ENCODE measurements at regions not wholly inside any gene's neighbourhood (a gene's known extent, or its start where the extent isn't known, plus 50 kb on each side); places are given as distances from the start of the nearest gene placed in this dataset.

GRCh38 chr6:74066168-74066871 lies 370.3 kb downstream of the CD109 start:
- TF ChIP-seq, protein P1, sequence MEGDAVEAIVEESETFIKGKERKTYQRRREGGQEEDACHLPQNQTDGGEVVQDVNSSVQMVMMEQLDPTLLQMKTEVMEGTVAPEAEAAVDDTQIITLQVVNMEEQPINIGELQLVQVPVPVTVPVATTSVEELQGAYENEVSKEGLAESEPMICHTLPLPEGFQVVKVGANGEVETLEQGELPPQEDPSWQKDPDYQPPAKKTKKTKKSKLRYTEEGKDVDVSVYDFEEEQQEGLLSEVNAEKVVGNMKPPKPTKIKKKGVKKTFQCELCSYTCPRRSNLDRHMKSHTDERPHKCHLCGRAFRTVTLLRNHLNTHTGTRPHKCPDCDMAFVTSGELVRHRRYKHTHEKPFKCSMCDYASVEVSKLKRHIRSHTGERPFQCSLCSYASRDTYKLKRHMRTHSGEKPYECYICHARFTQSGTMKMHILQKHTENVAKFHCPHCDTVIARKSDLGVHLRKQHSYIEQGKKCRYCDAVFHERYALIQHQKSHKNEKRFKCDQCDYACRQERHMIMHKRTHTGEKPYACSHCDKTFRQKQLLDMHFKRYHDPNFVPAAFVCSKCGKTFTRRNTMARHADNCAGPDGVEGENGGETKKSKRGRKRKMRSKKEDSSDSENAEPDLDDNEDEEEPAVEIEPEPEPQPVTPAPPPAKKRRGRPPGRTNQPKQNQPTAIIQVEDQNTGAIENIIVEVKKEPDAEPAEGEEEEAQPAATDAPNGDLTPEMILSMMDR (IDR thresholded peaks at IDR 0.05; ENCODE audit: borderline replicate concordance, extremely low read depth, low read length, poor library complexity, severe bottlenecking), result no peak
- no peak for TF ChIP-seq EZH2 (IDR thresholded peaks at IDR 0.05; ENCODE audit: borderline replicate concordance, low read depth, low read length, severe bottlenecking)
